Stimulated activated CD4-positive, alpha-beta T cell treated with anti-CD3 and anti-CD28 coated beads, Interleukin-4, amount 100 ng/mL, for 24 hours (primary cell): ENCODE measurements at regions not wholly inside any gene's neighbourhood (a gene's known extent, or its start where the extent isn't known, plus 50 kb on each side); places are given as distances from the start of the nearest gene placed in this dataset.
"Not testable (repeated sequence)": the region's sequence is repeated elsewhere in the genome, so short reads cannot be mapped to it uniquely, and the experiment has no call there.

ENCODE experiments used
- DNase-seq: peaks from one replicate; pipeline ENCODE4 v3.0.0-alpha.2; 2020

DNA sequence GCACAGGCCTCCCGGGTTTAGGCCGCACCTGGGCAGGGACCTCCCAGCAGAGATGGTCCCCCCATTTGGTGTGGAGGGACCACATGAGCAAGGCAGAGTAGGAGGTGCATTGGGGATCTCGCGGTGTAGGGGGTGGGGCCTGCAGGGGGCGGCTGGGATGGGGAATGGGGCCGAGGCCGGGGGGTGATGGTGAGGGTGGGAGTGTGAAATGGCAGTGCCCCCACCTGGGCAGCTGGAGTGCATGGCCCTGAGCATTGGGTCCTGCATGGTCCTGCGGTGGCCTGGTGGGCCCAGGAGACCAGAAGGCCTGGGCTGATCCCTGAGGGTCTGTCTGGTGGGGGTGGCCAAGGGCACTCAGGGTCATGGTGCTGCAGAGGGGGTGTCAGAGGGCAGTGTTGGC is 111.8 kb downstream of the KIF26A start:
- no peak for DNase-seq

DNA sequence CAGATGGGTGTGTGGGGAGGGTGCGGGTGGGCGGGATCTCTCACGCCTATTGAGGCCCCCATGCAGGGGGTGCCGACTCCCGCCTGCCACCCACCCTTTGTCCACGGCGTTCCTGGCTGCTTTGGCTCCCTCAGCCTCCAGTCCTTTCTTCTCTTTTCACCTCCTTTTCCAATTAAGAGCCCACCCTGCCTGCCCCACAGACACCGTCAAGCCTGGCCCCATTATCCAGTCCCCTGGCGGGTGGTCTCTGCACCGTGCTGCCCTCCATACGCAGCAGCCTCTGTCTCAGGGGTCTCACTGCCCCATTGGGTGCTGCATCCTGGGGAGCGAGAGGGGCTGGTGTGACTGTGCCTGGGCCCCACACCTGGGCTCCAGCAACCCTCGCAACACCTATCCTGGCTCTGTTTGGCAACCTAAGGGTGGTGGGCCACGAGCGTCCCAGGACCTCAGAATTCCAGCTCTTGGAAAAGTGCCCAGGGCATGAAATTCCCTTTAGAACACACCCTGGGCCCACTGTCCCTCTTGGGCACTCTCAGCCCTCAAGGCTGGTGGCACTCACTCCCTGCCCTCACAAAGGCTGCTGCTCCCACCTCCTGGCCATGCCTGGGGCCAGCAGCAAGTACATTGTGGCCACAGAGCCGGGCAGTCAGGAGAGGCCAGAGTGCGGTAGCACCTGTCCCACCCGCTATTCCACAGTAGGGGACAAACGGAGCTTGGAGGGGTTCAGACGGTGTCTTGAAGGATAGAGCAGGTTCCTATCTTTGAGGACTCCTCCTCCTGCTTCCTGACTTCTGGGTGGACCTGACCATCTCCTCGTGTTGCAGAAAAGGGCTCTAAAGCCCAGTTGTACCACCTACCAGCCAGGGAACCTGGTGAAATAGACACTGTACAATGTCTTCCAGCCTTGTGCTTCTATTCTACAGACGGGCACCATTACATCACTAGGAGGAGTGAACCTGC is 114.1 kb downstream of the KIF26A start:
- no peak for DNase-seq

DNA sequence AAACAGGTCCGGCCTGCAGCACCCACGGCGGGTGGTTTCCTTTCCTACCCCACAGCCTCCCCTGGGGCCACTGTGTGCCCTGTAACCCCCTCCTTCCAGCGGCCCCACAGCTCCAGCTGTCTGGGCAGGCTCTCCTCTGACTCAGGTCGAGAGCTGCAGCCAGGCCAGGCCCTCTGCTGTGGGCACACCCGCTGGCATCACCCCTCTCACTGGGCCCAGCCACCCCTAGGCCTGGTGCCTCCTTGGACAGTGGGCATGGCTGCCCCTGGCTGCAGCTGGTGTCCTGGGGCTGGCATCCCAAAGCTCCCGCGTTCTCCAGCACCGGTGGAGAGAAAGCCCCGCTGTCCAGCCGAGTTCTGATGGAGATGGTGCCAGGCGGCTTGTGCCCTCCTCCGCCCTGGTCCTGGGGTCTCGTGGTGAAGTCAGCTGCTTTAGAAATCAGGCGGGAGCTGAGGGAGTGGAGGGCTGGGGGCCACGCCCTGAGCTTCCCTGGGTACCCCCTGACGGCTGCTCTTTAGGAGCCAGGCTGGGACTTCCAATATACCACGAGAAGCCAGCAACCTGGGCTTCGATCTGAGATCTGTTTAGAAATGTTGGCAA is 114.9 kb downstream of the KIF26A start:
- no peak for DNase-seq

DNA sequence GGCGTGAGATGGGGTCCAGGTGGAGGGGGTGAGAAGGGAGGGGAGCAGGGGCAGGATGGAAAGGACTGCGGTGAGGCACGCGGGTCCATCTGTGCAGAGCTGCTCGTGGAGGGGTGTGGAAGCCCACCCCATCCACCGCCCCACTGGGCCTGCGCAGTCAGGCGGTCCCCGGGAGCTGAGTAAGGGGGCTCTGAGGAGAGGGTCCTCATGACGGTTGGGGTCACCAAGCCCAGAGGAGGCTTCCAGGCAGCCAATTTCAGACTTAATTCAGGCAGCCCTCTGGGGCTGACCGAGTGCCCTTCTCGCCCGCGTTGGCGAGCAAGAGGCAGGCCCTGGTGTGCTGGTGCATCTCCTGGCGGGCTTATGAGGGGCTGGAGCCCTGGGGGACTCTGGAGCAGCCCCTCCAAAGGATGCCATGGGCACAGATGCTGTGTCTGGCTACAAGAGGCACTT is 115.5 kb downstream of the KIF26A start:
- DNase-seq = no peak

DNA sequence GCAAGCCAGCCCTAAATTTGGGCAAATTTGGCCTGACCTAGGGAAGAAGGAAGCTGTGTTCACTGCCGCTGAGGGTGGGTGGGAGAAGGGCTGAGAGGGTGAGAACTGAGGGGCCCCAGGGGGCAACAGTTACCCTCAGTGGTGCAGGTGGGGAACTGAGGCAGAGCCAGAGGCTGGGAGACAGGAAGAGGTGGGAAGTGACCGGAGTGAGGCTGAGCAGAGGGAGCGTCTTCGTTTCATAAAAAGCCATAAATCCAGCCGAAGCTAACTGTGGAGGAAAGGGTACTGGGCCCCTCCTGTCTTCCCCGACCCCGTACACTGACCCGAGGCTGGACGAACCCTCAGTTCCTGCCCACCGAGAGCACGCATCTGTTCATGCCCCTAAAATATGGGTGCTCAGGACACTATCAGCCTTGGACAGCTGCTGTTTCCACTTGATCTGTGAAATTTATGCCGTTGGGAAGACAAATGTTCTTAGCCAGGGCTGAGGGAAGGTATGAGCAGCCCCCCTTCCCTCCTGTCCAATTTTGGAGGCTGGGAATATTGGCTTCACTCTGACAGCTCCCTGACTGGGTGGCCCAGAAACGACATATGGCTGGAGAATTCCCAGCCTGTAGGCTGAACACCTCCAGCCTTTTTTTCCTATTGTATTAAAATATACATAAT is 116.5 kb downstream of the KIF26A start:
- no peak for DNase-seq

DNA sequence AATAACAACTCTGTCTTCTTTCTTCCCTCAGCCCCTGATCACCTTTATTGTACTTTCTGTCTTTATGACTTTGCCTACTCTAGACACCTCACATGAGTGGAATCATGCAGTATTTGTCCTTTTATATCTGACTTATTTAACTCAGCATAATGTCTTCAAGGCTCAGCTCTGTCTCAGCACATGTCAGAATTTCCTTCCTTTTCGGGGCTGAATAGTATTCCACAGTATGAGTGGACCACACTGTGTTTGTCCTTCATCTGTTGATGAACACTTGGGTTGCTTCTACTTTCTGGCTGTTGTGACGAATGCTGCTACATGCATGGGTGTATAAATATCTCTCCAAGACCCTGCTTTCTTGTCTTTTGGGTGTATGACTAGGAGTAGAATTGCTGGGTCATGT is 117.6 kb downstream of the KIF26A start:
- no peak for DNase-seq

DNA sequence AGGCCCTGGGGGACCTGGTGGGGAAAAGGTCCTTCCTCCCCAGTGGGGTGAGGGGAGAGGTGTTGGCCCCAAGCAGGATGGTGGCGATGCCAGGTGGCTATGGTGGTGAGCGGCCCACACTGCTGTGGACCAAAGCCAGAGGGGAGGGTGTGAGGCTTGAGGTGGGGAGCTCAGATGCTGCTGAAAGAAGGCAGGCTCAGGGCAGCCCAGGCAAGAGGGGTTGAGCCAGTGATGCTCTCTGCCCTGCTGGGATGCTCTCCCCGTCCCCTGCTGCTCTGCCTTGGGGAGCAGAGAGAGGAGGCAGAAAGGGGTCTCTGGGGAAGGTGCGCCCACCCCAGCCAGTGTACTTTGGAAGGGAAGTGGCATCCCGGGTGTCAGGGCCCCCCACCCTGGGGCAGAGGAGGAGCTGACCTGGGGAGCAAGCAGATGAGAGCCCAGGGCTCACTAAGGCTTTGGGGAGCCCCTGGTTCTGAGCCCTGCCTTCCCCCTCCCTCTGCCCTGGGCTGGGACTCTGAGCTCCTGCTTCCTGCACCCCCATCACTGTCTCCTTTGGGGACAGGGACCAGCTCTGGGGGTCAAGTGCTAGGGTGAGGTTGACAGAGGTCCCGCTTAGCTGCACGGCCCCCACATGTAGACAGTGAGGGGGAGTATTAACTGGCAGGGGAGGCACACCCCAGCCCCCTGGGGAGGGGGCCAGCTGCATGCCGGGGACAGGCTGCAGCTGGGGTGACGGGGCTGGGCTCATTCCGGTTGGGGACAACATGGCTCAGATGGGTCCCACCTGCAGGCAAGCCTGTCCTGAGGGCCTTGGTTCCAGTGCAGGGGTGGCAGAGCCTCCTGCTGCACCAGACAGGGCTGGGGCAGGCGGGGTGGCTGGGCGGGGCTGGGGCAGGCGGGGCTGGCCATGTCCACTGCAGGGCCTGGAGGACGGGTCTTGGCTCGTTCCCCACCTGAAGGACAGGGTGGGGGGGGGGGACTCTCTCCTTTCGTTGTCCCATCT is 124.4 kb downstream of the KIF26A start:
- DNase-seq = peak; percentile 1

DNA sequence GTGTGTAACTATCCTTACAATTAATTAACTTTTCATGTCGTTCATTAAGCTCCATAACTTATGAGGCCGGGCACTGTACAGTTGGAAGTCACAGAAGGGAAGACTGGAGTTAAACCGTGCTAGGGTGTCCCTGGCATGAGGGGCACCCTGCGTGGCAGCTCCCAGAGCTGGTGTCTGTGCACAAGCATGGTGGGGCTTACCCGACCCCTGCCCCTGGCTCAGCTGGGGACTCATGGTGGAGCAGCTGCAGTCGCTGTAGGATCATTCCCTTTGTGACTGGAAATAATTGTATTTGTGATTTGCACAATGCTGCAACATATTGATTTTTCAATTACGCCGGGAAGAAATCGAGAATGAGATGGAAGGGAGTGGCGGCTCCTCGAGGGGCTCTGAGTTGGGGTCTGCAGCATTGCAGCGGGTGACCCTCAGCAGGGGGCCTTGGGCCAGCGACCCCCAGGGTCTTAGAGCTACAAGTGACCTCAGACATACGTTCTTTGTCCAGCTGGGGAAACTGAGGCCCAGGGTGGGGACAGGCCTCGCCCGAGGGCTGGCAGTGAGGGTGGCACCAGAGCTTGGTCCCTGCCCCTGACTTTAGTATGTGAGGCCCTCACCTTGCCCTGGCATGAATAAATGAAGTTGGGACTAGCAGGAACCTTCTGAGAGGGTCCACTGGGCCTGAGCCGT is 125.4 kb downstream of the KIF26A start:
- DNase-seq = peak; percentile 1

DNA sequence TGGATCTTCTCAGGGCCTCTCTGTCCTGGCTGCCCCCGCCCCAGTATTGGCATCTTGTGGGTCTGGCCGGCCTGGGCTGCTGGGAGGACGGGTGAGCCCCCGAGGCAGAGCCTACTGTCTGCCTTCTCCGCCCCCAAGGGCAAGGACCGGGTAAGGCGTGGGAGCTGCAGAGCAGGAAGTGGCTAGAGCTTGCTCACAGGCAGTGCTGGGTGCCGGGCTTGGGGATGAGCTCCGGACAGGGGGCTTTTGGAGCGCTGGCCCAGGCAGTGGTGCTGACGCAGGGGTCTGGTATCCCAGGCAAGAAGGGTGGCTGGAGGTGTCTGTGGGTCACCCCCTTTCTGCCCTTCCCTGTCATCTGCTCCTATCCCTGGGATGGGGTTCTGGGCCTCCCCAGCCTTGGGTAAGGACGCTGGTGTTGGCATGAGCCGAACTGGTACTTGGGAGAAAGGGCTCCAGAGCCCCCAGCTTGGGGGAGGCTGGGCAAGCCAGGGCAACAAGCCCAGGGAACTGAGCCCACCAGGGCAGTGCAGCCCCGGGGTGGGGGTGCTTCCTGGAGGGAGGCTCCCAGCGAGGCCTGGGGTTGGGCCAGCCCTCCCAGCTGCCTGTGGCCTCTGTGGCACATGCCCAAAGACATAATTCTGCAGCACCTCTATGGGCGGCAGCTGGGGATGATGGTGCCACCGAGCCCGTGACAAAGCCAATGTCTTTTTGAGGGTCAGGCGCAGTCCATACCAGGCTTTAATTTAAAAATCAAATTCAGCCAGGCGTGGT is 126.3 kb downstream of the KIF26A start:
- DNase-seq = peak; percentile 2

DNA sequence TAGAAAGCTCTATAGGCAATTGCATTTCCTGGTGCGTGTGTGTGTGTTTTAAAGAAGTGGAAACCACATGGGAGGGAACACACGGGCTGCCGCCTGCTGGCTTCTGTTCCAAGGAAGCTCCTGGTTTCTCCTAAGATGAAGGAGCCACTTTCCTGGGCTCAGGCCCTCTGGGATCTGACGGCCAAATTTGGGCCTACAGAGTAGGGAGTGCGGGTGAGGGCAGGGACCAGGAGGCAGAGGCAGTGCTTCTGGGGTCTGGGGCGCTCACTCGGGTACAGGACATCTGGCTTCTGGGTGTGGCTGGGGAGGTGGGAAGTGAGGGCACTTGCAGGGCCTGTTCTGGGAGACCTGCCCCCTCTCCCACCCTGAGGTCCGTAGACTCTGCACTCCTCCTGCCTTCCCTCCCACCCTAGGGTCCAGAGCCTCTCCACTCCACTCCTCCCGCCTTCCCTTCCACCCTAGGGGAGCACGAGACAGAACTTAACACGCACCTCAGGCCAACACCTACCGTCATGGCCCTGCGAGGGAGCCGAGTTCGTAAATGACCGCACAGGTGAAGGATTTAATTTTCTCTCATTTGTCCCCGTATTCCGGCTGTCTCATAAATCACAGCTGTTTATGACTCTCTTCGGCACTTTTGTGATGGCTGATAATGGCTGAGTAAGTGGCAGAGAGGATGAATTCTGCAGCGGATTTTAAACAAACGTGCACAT is 127.7 kb downstream of the KIF26A start:
- peak; percentile 1 for DNase-seq

DNA sequence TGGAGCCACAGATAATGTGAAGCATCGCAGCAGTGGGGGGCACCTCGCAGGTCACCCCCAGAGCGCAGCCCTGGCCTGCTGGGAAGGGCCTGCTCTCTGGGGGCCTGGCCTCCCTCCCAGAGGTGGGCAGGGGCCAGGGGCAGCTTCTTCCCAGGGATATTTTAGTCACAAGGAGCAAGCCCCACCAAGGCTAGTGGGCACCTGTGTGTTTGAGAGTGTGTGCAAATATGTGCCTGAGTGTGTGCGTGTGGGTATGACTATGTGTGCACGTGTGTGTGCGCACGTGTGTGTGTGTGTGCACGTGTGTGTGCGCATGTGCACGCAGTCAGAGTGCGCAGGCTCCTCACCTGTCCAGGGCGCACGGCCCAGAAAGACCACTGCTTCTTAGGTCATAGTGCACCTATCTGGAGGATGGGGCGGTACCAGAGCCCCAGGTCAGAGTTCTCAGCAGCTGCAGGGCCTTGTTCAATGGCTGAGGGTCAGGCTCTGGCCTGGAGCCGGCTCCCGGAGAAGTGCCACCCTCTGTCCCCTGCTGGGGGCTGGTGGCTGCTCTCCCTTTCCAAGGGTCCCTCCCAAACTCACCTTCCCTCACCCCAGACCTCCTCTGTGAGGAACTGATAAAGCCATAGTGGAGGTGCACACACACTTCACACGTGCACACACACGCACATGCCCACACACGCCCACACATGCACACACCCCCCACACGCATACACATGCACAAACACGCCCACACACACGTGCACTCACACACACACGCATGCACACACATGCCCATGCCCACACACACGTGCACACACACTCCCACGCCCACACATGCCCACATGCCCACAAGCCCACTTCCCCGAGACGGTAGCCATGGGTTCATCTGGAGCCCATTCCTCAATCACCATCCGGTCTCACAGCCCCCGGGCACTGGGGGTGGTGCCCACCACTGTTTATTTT is 128.5 kb downstream of the KIF26A start:
- peak; percentile 1 for DNase-seq

DNA sequence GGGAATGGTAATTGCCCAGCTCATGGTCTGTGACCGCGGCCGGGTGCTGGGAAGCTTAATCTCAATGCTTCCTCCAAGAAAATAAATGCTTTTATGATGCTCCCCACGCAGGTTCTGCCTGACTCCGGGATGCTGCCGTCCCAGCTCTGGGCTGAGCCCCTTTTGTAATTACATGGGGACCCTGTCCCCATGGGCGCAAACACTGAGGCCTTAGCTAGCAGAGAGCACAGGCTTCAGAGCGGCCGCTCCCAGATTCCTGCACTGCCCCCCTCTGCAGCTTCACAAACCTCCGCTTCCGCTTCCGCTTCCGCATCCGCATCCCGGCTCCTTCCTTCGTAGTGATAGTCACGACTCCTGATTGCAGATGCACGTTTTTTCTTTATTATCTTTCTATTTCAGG is 129.5 kb downstream of the KIF26A start:
- DNase-seq = no peak

DNA sequence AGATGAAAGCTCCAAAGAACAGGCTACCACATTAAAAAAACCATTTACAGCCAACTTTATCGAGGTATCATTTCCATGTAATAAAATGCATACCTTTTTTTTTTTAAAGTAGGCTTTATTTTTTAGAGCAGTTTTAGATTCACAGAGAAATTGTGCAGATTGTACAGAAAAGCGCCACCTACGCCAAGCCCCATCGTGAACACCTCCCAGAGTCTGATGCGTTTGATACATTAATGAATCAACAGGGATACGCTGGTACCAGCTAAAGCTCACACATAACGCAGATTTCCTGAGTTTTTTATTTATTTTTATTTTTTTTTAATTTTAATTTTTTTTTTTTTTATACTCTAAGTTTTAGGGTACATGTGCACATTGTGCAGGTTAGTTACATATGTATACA is 129.9 kb downstream of the KIF26A start:
- no peak for DNase-seq

DNA sequence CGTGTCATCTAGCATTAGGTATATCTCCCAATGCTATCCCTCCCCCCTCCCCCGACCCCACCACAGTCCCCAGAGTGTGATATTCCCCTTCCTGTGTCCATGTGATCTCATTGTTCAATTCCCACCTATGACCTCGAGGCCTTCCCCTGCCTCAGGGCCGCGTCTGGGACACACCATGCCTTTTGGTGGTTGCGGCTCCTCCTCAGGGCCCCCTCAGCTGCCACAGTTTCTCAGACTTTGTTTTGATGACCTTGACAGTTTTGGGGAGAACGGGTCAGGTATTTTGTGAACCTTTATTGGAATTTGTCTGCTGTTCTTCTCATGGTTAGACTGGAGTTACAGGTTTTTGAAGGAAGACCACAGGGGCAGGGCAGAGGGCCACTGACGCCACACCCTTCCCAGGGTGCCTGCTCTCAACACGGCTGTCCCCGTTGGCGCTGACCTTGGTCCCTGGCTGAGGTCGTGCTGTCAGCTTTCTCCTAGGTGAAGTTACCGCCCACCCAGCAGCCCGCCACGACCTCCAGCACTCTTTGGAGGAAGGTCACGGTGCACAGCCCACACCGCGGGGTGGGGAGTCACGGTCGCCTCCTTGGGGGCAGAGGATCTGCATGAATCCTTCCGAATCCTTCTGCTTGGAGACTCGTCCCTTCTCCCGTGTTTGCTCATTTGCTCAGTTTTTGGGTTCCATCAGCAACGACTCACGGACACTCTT is 130.5 kb downstream of the KIF26A start:
- no peak for DNase-seq

DNA sequence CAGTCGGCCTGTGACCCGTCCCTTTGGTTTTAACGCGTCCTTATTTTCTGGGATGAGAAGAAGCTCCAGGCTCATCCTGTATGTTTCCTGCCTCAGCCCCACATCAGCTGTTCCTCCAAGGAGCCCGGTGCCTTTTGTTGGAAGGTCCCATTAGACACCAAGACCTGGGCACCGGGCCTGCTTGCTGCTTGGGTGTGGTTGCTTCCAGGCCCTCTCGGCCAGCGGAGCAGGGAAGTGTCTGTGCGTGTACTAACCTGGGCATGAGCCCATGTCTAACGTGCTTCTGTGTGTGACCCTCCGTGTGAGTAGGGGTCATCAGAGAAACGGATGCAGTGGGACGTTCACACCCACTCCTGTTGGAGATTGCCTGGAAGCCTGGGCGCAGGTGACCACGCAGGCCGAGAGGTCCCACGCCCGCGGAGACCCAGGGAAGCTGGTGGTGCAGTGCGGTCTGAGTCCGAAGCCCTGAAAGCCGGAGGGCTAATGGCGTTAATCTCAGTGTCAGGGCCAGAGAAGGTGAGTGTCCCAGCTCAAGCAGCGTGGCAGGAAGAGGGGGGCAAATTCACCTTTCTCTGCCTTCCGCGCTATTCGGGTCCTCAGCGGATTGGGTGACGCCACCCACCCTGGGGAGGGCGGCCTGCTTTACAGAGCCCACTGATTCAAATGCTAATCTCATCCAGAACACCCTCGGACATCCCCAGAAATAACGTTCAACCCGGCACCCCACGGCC is 131.3 kb downstream of the KIF26A start:
- not testable (repeated sequence) for DNase-seq

DNA sequence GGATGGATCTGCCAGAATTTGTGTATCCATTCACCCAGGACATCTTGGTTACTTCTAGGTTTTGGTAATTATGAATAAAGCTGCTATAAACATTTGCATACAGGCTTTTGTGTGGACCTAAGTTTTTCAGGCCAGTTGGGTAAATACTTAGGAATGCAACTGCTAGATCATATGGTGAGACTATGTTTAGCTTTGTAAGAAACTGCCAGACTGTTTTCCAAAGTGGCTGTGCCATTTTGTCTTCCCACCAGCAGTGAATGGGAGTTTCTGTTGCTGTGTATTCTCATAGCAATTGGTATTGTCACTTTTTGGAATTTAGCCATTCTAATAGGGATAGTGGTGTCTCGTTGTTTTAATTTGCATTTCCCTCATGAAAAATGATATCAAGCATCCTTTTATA is 133.0 kb downstream of the KIF26A start:
- DNase-seq = no peak

DNA sequence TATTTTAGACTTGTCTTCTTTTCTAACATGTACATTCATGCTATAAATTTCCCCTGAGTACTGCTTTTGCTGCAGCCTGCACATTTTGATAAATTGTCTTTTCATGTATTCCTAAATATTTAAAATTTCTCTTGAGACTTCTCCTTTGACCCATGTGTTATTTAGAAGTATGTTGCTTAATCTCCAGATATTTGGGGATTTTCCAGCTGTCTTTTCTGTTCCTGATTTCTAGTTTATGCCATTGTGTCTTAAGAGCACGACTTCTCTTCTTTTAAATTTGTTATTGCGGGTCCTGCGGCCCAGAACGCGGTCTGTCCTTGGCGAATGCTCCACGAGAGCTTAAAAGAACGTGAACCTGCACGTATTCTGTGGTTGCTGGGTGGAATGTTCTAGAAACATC is 136.4 kb downstream of the KIF26A start:
- no peak for DNase-seq
